NCI-H345 (cell line): ENCODE measurements at regions not wholly inside any gene's neighbourhood (a gene's known extent, or its start where the extent isn't known, plus 50 kb on each side); places are given as distances from the start of the nearest gene placed in this dataset.
"Not testable (repeated sequence)": the region's sequence is repeated elsewhere in the genome, so short reads cannot be mapped to it uniquely, and the experiment has no call there.

Experiments used
- DNase-seq: peaks from one replicate; lab custom pipeline; 2025; lab: John Stamatoyannopoulos, UW

- not testable (repeated sequence) for DNase-seq
These were observed 129.3 kb upstream of the LRRC61 start for GRCh38 chr7:150193866-150194265.
